Right lobe of liver (tissue), 4 donors: ENCODE measurements at regions not wholly inside any gene's neighbourhood (a gene's known extent, or its start where the extent isn't known, plus 50 kb on each side); places are given as distances from the start of the nearest gene placed in this dataset.

Source experiments
- POLR2A ChIP-seq: fragments of 450-650 bp; IDR thresholded peaks from one replicate; pipeline ENCODE4 v1.6.1; 2017; ENCODE audit warnings: antibody characterized with exemption, mild to moderate bottlenecking
- TF ChIP-seq, protein P1 (sequence below), 4 donors: fragments of 200-600 bp in 3 of 4; fragments of 450-650 bp in 1 of 4; IDR thresholded peaks; one replicate each; pipeline versions ENCODE4 v1.5.1 to v1.8.0; 2016 to 2022; ENCODE audit warnings: antibody characterized with exemption in 4 of 4, mild to moderate bottlenecking in 2 of 4
- donor health status: DM: no; HTN: no; CAD: no.
- donor health status: DM: no; HTN: no; CAD: no.
- donor health status: DM: no; HTN: yes; CAD: no.

DNA sequence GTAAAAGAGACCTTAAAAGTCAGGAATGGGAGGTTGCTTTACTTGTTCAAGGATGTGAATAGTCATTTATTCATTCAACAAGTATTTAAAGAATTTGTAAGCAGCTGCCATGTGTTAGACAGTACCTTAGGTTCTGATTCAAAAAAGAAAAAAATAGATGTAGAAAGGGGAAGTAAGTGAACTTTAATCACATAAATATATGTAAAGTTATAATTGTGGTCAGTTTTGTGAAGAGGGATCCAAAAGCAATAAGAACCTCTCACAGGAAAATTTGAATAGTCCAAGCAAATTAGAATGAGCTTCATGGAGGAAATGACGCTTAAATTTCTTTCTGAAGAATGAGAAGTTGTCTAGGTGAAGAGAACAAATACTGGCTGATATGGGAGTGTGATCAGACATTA is 596.1 kb upstream of the CITED2 start:
- TF ChIP-seq, protein P1, sequence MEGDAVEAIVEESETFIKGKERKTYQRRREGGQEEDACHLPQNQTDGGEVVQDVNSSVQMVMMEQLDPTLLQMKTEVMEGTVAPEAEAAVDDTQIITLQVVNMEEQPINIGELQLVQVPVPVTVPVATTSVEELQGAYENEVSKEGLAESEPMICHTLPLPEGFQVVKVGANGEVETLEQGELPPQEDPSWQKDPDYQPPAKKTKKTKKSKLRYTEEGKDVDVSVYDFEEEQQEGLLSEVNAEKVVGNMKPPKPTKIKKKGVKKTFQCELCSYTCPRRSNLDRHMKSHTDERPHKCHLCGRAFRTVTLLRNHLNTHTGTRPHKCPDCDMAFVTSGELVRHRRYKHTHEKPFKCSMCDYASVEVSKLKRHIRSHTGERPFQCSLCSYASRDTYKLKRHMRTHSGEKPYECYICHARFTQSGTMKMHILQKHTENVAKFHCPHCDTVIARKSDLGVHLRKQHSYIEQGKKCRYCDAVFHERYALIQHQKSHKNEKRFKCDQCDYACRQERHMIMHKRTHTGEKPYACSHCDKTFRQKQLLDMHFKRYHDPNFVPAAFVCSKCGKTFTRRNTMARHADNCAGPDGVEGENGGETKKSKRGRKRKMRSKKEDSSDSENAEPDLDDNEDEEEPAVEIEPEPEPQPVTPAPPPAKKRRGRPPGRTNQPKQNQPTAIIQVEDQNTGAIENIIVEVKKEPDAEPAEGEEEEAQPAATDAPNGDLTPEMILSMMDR (IDR thresholded peaks at IDR 0.05), result no peak
- no peak for TF ChIP-seq POLR2A
